Sigmoid colon (tissue), 3 donors: ENCODE measurements at regions not wholly inside any gene's neighbourhood (a gene's known extent, or its start where the extent isn't known, plus 50 kb on each side); places are given as distances from the start of the nearest gene placed in this dataset.

Source experiments
- POLR2A ChIP-seq, 2 donors: fragments of 450-650 bp; IDR thresholded peaks; one replicate each; pipeline ENCODE4 v1.6.1; 2016; ENCODE audit warnings: antibody characterized with exemption in 2 of 2, mild to moderate bottlenecking in 2 of 2, moderate library complexity in 2 of 2
- TF ChIP-seq, protein P1 (sequence below), 4 experiments: fragments of 450-650 bp in 3 of 4; fragments of 200-600 bp in 1 of 4; IDR thresholded peaks; one replicate each; pipeline ENCODE4 v1.5.1; 2016 to 2019; ENCODE audit warnings: antibody characterized with exemption in 4 of 4, mild to moderate bottlenecking in 3 of 4, moderate library complexity in 2 of 4

DNA sequence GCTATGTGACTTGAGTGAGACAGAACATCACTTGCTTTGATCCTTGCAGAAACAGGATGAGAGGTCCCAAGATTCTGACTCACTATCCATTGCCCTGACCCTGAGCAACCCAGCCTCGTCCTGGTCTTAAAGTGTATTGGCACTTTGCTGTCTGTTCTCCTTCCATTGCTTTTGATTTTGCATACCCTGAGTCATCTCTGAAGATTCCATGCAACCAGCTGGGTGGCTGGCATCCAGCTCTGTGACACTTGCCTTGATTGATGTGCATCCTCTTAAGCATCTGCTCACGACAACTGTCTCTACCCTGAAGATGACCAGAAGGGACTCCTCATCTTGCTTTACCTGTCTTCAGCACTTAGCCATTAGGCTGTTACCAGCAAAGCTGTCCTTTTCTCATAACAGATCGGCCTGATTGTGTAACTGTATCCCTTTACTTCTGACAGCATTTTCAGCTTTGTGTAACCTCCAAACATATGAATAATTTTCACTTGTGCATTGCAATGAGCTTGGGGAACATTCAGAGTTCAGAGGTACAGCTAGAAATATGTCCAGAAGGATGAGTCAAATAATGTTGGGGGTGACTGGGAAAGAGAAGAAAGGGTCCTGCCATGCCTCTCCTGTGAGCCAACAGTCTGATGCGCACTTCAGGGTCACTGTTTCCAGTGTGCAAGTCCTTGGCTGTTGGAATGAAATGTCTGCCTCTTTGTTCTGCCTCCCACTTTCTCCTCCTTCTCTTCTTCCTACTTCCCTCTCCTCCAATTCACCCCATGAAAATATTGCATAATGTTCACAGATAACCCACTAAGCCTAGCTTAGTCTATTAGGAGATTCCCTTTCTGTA is 249.7 kb upstream of the OSR1 start:
- TF ChIP-seq, protein P1, sequence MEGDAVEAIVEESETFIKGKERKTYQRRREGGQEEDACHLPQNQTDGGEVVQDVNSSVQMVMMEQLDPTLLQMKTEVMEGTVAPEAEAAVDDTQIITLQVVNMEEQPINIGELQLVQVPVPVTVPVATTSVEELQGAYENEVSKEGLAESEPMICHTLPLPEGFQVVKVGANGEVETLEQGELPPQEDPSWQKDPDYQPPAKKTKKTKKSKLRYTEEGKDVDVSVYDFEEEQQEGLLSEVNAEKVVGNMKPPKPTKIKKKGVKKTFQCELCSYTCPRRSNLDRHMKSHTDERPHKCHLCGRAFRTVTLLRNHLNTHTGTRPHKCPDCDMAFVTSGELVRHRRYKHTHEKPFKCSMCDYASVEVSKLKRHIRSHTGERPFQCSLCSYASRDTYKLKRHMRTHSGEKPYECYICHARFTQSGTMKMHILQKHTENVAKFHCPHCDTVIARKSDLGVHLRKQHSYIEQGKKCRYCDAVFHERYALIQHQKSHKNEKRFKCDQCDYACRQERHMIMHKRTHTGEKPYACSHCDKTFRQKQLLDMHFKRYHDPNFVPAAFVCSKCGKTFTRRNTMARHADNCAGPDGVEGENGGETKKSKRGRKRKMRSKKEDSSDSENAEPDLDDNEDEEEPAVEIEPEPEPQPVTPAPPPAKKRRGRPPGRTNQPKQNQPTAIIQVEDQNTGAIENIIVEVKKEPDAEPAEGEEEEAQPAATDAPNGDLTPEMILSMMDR (IDR thresholded peaks at IDR 0.05): no peak
- no peak for TF ChIP-seq POLR2A (IDR thresholded peaks at IDR 0.05)
